Activated T-helper 2 cell treated with anti-CD3 and anti-CD28 coated beads, Interferon-gamma antibody, Interleukin-2, Interleukin-4, amounts not matched to agents 10 μg/mL and 5 μg/mL and 100 μg/mL, durations not matched to agents 14 hours and 24 hours and 36 hours (primary cell): ENCODE measurements at regions not wholly inside any gene's neighbourhood (a gene's known extent, or its start where the extent isn't known, plus 50 kb on each side); places are given as distances from the start of the nearest gene placed in this dataset.

Source experiments
- DNase-seq: peaks from one replicate; pipeline ENCODE4 v3.0.0; 2021; ENCODE audit warnings: low spot score
- H3K27ac Mint-ChIP-seq: one replicate; pipeline ENCODE4 v1.8.0; 2021; ENCODE audit warnings: mixed read lengths
- H3K27me3 Mint-ChIP-seq: one replicate; pipeline ENCODE4 v1.8.0; 2021; ENCODE audit warnings: low read depth, mixed read lengths
- H3K36me3 Mint-ChIP-seq: one replicate; pipeline ENCODE4 v1.8.0; 2021; ENCODE audit warnings: low read depth, mixed read lengths
- H3K4me1 Mint-ChIP-seq: one replicate; pipeline ENCODE4 v1.8.0; 2021; ENCODE audit warnings: low read depth, mixed read lengths
- H3K4me3 Mint-ChIP-seq: one replicate; pipeline ENCODE4 v1.8.0; 2021; ENCODE audit warnings: low read depth, mild to moderate bottlenecking, moderate library complexity, mixed read lengths
- H3K9me3 Mint-ChIP-seq: one replicate; pipeline ENCODE4 v1.8.0; 2021; ENCODE audit warnings: mixed read lengths
- intact Hi-C: fragments of 100-400 bp; cut with micrococcal nuclease; formaldehyde crosslinking; loops from one replicate; pipeline ENCODE4 v1.15.1; 2023

DNA sequence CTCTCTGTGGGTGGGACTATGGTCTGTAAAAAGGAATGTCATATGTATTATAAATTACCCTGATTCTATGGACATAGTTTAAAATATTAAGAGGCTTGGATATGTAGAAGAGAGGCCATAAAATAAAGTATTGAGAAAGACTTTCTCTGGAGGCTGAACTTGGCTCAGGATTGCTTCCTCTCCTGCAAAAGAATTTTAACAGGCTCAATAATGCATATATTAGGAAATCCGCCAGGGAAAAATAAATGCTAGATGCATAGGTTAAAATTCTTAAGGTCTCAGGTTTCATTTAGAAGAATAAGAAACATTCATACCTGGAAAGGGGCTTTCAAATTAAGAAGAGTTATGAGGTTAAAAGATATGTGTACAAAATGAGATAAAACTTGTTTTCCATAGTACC is 424.3 kb downstream of the ARAP2 start:
- no peak overlapping the region for H3K4me3 Mint-ChIP-seq
- H3K36me3 Mint-ChIP-seq, result no peaks in the 10 kb centered on the region
- H3K27me3 Mint-ChIP-seq, result no peaks in the 10 kb centered on the region
- no peak for DNase-seq
- H3K9me3 Mint-ChIP-seq, result no peaks in the 10 kb centered on the region
- intact Hi-C loops, result no loop called here
- H3K27ac Mint-ChIP-seq, result no peak overlapping the region
- H3K4me1 Mint-ChIP-seq, result no peaks in the 10 kb centered on the region

DNA sequence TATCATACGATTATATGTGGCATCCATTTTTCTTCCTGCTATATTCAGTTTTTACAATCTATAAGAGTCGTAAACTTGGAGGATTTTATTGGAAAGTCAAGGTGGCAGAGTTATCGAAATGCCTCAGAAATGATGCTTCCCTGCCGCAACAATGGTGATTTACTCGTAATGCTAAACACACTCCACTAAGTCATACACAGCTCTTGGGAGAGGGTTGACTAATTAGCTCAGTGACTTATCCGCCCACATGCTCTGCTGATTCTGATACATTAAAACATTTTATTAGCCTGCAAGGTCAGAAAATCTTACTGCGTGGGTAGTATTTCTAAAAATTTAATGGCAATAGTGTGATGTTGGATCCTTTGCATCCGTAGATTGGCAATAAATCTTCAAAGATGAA is 420.1 kb downstream of the ARAP2 start:
- no peak overlapping the region for H3K27ac Mint-ChIP-seq
- intact Hi-C loops, result no loop called here
- H3K9me3 Mint-ChIP-seq, result no peaks in the 10 kb centered on the region
- DNase-seq, result no peak
- no peak overlapping the region for H3K4me3 Mint-ChIP-seq
- H3K36me3 Mint-ChIP-seq, result no peaks in the 10 kb centered on the region
- no peaks in the 10 kb centered on the region for H3K4me1 Mint-ChIP-seq
- no peaks in the 10 kb centered on the region for H3K27me3 Mint-ChIP-seq

DNA sequence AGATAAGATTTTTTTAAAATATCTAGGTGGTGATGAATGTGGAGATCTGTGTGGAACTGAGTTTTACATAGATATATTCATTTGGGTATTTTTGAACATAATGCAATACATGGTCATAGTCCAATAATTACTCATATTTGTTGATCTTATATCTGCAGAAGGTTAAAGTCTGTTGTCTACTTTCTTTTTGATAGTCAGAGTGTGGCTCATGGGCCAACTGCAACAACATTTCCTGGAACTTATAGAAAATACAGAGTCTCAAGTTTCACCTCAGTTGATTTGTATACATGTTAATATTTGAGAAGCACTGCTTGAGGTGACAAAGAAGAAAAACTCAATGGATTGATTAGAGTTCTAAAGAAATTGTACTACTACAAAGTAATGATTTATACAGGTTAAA is 408.4 kb downstream of the ARAP2 start:
- Mint-ChIP-seq H3K27me3 (no peaks in the 10 kb centered on the region), H3K4me1 (no peaks in the 10 kb centered on the region), H3K4me3 (no peak overlapping the region), H3K9me3 (no peaks in the 10 kb centered on the region), H3K36me3 (no peaks in the 10 kb centered on the region), H3K27ac (no peak overlapping the region)
- intact Hi-C loops, result no loop called here
- DNase-seq, result no peak

DNA sequence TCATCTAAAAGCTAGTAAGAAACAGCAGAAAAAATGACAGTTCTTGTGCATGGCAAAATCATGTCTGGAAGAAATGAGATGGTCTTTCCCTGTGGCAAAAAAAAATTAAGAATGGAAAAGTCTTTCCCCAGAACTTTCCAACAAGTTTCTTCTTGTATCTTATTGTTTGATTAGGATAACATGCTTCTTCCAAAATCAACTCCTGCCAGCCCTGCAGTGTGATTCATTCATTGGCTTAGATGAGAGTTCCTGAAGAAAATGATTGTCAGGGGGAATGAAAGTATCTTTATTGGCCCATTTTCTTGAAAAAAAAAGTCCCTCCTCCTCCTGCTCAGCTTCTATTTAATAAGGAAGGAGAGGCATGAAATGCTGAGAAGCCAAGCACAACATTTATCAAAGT is 407.7 kb downstream of the ARAP2 start:
- no peaks in the 10 kb centered on the region for H3K9me3 Mint-ChIP-seq
- intact Hi-C loops, result no loop called here
- H3K27me3 Mint-ChIP-seq, result no peaks in the 10 kb centered on the region
- H3K4me3 Mint-ChIP-seq, result no peak overlapping the region
- H3K4me1 Mint-ChIP-seq, result no peaks in the 10 kb centered on the region
- DNase-seq, result no peak
- no peak overlapping the region for H3K27ac Mint-ChIP-seq
- H3K36me3 Mint-ChIP-seq, result no peaks in the 10 kb centered on the region

DNA sequence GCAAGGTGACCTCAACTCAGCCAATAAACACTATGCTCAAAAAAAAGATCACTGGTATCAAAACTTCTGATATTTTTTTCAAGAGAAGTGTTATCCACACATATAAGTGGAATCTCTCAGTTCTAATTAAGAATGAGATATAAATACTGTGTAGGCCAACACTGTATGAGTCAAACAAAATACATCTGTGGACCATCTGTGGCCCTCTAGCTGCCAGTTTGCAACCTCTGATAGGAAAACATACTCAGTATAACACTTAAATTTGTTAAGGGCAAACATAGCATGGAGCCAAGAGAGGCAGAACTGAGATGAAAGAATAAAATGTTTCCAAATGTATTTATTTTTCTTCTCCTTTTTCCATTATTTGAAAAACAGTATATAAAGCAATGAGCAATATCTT is 377.3 kb downstream of the ARAP2 start:
- intact Hi-C loops, result no loop called here
- no peak for DNase-seq
- H3K4me3 Mint-ChIP-seq, result no peak overlapping the region
- H3K4me1 Mint-ChIP-seq, result no peaks in the 10 kb centered on the region
- no peaks in the 10 kb centered on the region for H3K9me3 Mint-ChIP-seq
- no peak overlapping the region for H3K27ac Mint-ChIP-seq
- H3K27me3 Mint-ChIP-seq, result no peaks in the 10 kb centered on the region
- no peaks in the 10 kb centered on the region for H3K36me3 Mint-ChIP-seq

DNA sequence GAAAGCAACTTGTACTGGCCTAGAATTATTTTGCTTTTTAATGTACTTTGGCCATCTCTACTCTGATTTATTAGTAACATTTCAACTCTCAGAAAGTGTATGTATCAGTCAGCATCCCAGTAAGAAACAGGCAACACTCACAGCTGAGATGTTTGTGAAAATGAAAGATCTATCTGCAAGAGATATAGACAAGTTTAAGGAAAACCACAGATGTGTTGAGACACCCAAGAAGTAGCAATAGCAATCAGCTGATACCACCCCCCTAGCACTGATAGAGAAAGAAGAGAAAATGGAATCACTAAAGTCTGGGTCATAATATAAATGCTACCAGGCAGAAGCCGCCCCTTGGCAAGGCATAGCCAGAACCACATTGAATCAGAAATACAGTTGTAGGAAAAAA is 372.0 kb downstream of the ARAP2 start:
- H3K27me3 Mint-ChIP-seq, result no peaks in the 10 kb centered on the region
- no peaks in the 10 kb centered on the region for H3K36me3 Mint-ChIP-seq
- no peak overlapping the region for H3K4me3 Mint-ChIP-seq
- no peaks in the 10 kb centered on the region for H3K4me1 Mint-ChIP-seq
- intact Hi-C loops, result no loop called here
- no peaks in the 10 kb centered on the region for H3K9me3 Mint-ChIP-seq
- H3K27ac Mint-ChIP-seq, result no peak overlapping the region
- DNase-seq, result no peak

DNA sequence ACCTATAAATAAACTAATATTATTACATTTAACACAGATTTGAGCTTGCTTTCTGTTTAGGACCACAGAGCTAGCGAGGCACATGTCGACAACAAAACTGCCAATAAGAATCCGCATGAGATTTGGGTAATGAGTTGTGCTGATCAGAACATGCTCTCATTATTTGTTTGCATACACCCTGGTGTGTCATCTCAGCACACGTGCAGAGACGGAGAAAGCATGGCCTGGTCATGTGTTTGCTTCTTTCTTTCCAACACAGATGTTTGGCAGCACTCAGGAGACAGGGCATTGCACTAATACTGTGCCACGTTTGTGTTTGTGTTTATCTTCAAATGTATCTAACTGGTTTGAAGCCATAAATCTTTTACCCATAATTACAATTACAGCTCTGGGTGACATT is 364.8 kb downstream of the ARAP2 start:
- H3K27me3 Mint-ChIP-seq, result no peaks in the 10 kb centered on the region
- H3K36me3 Mint-ChIP-seq, result no peaks in the 10 kb centered on the region
- no peaks in the 10 kb centered on the region for H3K9me3 Mint-ChIP-seq
- DNase-seq, result no peak
- intact Hi-C loops, result no loop called here
- H3K27ac Mint-ChIP-seq, result no peak overlapping the region
- H3K4me3 Mint-ChIP-seq, result no peak overlapping the region
- H3K4me1 Mint-ChIP-seq, result no peaks in the 10 kb centered on the region

DNA sequence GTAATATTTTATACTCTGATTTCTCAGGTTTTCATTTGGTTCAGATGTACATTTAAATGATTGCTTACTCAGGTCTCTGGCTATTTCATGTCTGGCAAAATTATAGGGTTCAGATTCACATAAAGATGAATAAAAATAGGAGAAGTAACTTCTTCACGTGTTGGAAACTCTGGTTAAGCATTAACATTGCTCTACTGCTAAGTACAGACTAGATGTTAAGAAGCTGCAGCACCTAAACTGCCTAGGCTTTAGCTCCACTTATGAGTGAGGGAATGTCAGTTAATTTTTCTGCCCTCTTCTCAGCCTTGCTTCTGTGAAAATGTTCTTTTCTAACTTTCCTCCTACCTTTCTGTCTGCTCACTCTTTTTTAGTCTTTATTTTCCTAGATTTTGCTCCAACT is 361.2 kb downstream of the ARAP2 start:
- no peaks in the 10 kb centered on the region for H3K9me3 Mint-ChIP-seq

DNA sequence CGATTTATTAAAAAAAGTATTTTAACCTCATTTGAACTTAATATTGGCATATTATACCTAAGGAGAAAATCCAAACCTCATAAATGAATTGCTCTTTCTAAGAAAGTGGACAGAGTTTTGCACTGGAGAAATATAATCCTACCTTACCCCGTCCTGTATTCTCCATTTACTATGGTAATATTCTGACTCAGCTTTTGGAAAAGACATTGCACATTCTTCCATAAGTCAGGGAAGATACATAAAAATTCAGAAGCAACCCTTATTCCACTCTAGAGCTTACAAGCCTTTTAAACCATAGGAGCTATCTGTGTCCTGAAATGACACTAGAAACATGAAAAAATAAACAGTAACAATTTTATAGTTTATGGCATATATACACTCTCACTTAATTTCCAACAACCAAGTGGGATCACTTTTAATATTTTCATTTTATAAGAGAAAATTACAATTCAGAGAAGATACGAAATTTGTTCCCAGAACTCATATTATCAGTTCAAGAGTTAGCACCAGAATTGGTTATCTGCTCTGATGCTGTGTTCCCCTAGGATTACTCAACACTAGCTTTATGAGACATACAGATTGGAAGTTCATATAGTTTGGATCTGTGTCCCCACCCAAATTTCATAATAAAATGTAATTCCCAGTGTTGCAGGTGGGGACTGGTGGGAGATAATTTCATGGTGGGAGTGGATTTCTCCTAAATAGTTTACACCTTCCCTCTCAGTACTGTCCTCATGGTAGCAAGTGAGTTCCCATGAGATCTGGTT is 359.4 kb downstream of the ARAP2 start:
- H3K36me3 Mint-ChIP-seq, result no peaks in the 10 kb centered on the region
- no peaks in the 10 kb centered on the region for H3K9me3 Mint-ChIP-seq
- intact Hi-C loops, result no loop called here
- H3K4me3 Mint-ChIP-seq, result no peak overlapping the region
- DNase-seq, result no peak
- no peaks in the 10 kb centered on the region for H3K27me3 Mint-ChIP-seq
- H3K4me1 Mint-ChIP-seq, result no peaks in the 10 kb centered on the region
- H3K27ac Mint-ChIP-seq, result no peak overlapping the region

More for the DNA sequence above, 361.2 kb downstream of the ARAP2 start:
- no peaks in the 10 kb centered on the region for H3K36me3 Mint-ChIP-seq
- H3K4me1 Mint-ChIP-seq, result no peaks in the 10 kb centered on the region
- DNase-seq, result no peak
- H3K27ac Mint-ChIP-seq, result no peak overlapping the region
- intact Hi-C loops, result no loop called here
- no peaks in the 10 kb centered on the region for H3K27me3 Mint-ChIP-seq
- H3K4me3 Mint-ChIP-seq, result no peak overlapping the region

DNA sequence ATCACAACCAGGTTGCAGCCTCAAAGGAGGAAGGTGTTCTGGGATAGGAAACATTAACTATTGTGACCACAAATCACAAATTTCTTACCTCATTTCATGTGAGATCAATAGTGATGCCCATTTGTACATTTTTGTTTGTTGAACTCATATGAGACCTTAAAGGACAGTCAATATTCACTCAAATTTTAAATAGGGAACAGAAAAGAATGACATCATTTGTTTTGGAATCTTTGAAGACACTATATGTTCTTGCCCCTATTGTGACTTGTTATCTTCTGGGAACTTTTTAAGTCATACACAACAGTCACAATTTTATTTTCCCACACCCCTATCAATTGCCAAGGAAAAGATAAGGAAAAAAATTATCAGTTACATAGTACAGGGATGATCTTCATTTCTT is 346.5 kb downstream of the ARAP2 start:
- intact Hi-C loops, result no loop called here
- H3K36me3 Mint-ChIP-seq, result no peaks in the 10 kb centered on the region

DNA sequence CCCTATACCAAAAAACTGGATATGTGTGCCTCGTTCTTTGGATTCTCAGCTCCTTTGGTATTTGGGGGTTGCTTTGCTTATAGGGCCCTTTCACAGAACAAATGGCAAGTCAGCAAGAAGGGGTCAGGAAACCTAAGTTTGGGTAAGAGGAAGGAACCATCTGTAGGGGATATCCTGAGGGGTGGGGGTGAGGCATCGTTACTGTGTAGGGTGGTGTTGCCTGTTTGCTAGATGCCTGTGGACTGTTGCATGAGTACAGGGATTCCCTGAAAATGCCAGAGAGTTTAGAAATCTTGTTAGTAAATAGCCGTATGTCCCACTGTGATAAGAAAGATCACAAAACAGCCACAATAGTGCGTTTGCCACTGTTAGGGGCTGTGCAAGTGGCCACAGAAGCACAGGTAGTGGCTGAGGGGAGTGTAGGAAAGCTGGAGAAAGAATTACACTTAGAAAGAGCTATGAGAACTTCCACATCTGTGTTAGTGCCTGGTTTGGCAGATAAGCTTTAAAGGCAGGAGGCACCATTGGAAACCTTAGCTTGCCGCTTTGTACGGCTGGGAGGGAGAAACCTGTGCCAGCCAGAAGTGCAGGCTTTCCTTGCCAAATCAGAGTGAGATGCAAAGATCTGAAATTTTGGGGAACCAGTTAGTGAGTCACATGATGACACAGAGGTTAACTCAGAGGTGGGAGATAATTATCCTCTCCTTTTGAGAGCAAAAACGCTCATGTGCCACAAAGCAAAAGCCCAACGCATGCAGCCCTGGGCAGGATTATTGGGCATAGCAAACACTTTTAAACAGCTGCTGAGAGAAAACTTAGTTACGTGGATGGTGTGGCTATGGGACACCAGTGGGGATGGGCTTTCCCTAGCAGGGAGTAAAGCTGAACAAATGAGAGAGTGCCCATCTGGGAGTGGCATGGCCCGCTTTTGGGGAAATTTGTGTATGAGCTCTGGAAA is 343.7 kb downstream of the ARAP2 start:
- intact Hi-C loops, result no loop called here
- H3K9me3 Mint-ChIP-seq, result no peaks in the 10 kb centered on the region
- peaks cover 4% of the 10 kb centered on the region for H3K27me3 Mint-ChIP-seq
- no peaks in the 10 kb centered on the region for H3K4me1 Mint-ChIP-seq
- H3K36me3 Mint-ChIP-seq, result no peaks in the 10 kb centered on the region
- H3K27ac Mint-ChIP-seq, result no peak overlapping the region
- DNase-seq, result no peak
- no peak overlapping the region for H3K4me3 Mint-ChIP-seq

More for the DNA sequence above, 346.5 kb downstream of the ARAP2 start:
- Mint-ChIP-seq H3K9me3 (no peaks in the 10 kb centered on the region), H3K4me3 (no peak overlapping the region), H3K4me1 (no peaks in the 10 kb centered on the region), H3K27ac (no peak overlapping the region), H3K27me3 (peaks cover 4% of the 10 kb centered on the region)
- DNase-seq, result no peak

DNA sequence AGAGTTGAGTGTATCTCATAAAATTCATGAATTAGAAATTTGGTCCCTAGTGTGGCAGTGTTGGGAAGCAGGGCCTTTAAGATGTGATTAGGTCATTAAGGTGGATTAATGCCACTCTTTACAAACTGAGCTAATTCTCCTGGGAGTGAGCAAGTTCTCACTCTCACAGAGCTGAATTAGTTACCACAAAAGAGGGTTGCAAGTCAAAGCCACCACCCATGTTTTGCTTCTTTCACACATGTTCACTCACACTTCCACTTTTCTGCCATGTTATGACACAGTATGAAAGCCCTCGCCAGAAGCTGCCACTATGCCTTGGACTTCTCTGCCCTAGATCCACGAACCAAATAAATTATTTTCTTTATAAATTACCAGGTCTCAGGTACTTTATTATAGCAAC is 332.1 kb downstream of the ARAP2 start:
- no peaks in the 10 kb centered on the region for H3K36me3 Mint-ChIP-seq
- no peak for DNase-seq
- peaks cover 11% of the 10 kb centered on the region for H3K27me3 Mint-ChIP-seq
- no peak overlapping the region for H3K4me3 Mint-ChIP-seq
- intact Hi-C loops, result no loop called here
- no peaks in the 10 kb centered on the region for H3K4me1 Mint-ChIP-seq
- no peaks in the 10 kb centered on the region for H3K9me3 Mint-ChIP-seq
- H3K27ac Mint-ChIP-seq, result no peak overlapping the region

DNA sequence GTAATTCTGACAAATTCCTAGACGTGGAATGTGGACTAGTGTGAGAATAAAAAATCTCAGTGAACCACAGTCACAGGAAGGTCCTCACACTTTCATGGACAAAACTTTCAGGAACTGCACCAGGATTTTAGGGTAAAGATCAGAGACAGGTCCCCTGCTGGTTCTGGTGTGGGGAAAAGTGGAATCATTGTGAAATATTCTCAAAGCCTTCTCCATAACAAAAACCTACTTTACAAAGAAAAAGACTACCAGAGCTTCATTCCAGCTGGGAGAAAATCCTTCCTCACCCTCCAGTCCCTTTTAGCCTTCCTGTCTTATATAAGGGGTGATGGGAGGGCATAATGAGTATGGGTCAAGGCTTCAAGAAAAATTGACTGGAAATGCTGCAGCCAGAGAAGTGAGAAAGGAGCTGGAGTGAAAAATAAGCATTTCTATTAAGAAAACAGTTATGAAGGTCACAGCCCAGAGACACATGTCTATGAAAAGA is 325.8 kb downstream of the ARAP2 start:
- Mint-ChIP-seq H3K27me3 (peaks cover 11% of the 10 kb centered on the region), H3K4me1 (no peaks in the 10 kb centered on the region), H3K9me3 (no peaks in the 10 kb centered on the region), H3K27ac (no peak overlapping the region), H3K4me3 (no peak overlapping the region), H3K36me3 (no peaks in the 10 kb centered on the region)
- intact Hi-C loops, result no loop called here
- no peak for DNase-seq
